Central memory CD8-positive, alpha-beta T cell (primary cell): ENCODE measurements at regions not wholly inside any gene's neighbourhood (a gene's known extent, or its start where the extent isn't known, plus 50 kb on each side); places are given as distances from the start of the nearest gene placed in this dataset.

Experiments used
- ATAC-seq: fragments of 150-1000 bp; cut with Tn5 transposase; replicated peaks from 2 replicates; pipeline ENCODE4 v1.10.0; 2022; ENCODE audit warnings: mild to moderate bottlenecking, moderate FRiP score, moderate number of reproducible peaks; ENCODE audit not compliant: poor library complexity, severe bottlenecking; ENCODE audit errors: extremely low read depth
- DNase-seq, 2 donors: peaks; one replicate each; pipeline ENCODE4 v3.0.0; 2021; ENCODE audit warnings: low spot score in 2 of 2
- H3K27ac Mint-ChIP-seq: one replicate; pipeline ENCODE4 v1.8.0; 2022; ENCODE audit warnings: low read depth, mild to moderate bottlenecking, moderate library complexity, mixed read lengths
- H3K27me3 Mint-ChIP-seq: one replicate; pipeline ENCODE4 v1.8.0; 2022; ENCODE audit warnings: mixed read lengths
- H3K36me3 Mint-ChIP-seq: one replicate; pipeline ENCODE4 v1.8.0; 2022; ENCODE audit warnings: mild to moderate bottlenecking, moderate library complexity, mixed read lengths; ENCODE audit not compliant: insufficient read depth
- H3K4me1 Mint-ChIP-seq: one replicate; pipeline ENCODE4 v1.8.0; 2022; ENCODE audit warnings: mixed read lengths
- H3K4me3 Mint-ChIP-seq: one replicate; pipeline ENCODE4 v1.8.0; 2022; ENCODE audit warnings: mild to moderate bottlenecking, moderate library complexity, mixed read lengths
- H3K9me3 Mint-ChIP-seq: one replicate; pipeline ENCODE4 v1.8.0; 2022; ENCODE audit warnings: mixed read lengths

DNA sequence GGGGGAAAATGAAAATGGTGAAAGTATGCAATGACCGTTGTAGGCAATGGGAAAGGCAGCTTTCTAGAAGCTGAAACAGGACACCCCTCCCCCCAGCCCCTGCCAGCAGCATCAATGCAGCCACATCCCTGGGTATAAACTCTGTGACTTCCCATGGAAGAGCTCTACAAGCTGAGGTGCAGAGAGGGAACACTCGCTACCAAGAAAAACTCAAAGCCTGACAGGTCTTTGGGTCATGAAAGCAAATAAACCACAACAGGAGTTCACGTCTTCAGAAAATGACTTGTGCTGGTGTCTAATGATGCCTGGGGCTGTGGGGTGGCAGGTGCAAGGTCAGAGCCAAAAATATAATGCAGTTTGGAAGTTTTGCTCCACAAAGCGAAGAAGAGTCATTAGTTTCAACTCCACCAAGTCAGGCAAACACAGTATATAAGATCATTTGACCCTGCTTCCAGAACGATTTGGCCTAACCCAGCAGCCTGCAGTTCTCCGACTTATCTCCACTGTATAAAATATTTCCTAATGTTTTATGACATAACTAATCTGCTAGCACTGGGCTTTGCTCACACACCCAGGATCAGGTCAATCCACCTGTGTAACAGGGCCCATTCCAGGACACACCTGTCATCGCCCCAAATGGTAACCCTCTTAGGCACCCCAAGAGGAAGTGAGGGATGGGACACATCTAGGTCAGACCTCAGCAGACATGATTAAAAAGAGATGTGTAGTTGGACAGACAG, 102.1 kb downstream of the IRS2 start:
- ATAC-seq (no peak), DNase-seq (no peak)
- H3K9me3 Mint-ChIP-seq, result peaks cover 6% of the 10 kb centered on the region
- no peaks in the 10 kb centered on the region for H3K4me1 Mint-ChIP-seq
- no peak overlapping the region for H3K27ac Mint-ChIP-seq
- no peaks in the 10 kb centered on the region for H3K27me3 Mint-ChIP-seq
- H3K4me3 Mint-ChIP-seq, result no peak overlapping the region
- no peaks in the 10 kb centered on the region for H3K36me3 Mint-ChIP-seq

DNA sequence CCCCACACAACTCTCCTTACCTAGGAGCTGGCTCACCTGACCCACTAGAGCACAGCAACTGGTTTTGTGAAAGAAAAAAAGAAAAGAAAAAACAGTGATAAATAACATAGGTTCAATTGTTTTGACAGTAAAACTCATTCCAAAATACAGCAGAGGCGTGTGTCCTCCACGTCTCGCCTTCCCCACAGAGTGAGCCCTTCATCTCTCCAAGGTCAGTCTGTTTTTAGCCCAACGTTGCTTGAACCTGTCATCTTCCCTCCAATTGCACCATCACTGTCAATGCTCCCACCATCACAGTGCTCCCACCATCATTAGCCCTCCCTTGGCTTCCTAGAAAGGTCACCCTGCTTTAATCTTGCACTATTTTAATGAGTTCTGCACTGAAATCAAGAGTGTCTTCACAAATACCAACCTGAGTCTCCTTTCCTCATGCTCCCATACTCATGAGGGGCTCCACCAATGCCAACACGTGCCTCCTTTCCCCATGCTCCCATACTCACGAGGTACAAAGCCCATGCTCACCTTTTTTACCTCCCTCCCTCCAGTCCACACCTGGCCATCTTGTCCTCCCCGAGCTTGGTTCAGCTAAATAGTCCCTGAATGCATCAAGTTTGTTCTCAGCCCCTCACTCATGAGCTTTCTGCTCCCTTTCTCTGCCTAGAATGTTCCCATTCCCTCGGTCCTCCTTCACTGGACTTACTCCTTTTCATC, 103.7 kb downstream of the IRS2 start:
- H3K27ac Mint-ChIP-seq, result no peak overlapping the region
- no peak overlapping the region for H3K4me3 Mint-ChIP-seq
- DNase-seq, result no peak
- no peaks in the 10 kb centered on the region for H3K9me3 Mint-ChIP-seq
- H3K36me3 Mint-ChIP-seq, result no peaks in the 10 kb centered on the region
- no peaks in the 10 kb centered on the region for H3K4me1 Mint-ChIP-seq
- ATAC-seq, result no peak
- H3K27me3 Mint-ChIP-seq, result no peaks in the 10 kb centered on the region

DNA sequence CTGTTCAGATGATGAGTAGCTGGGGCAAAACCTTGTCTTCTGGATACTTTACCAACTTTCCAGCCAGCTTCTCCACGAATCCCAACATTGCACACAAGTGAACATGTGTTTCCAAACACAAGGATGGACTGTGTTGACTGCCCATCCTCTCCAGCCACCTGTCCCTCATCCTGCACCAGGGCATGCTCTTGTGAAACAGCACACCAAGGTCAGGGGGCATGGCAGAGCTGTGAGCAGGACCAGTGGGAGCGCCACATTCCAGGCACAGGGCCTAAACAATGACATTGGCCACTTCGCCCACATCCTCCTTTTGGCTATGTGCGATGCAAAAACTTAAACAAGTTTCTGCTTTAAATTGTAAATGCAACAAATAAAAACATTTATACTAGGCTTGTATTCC, 105.5 kb downstream of the IRS2 start:
- Mint-ChIP-seq H3K9me3 (peaks cover under 1% of the 10 kb centered on the region), H3K36me3 (no peaks in the 10 kb centered on the region), H3K4me1 (no peaks in the 10 kb centered on the region), H3K27ac (no peak overlapping the region), H3K27me3 (no peaks in the 10 kb centered on the region), H3K4me3 (no peak overlapping the region)
- DNase-seq, result no peak
- no peak for ATAC-seq

DNA sequence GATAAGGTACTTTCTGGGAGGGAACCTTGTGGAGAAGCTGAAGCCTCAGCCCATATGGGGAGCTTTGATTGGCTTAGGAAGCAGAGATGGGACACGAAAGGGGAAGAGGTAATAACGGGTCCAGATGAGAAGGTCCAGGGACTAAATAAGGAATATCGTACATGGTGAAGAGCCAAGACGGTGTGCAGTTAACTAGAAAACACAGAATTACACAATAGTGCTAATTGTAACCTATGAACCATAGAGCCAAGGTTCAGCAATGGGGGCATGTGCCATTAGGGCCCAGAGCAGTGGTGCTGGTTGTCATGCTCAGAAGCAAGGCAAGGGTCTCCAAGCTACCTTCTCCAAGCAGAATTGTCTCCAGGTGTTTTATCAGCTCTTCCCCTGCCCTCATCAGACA, 106.1 kb downstream of the IRS2 start:
- Mint-ChIP-seq H3K36me3 (no peaks in the 10 kb centered on the region), H3K4me3 (no peak overlapping the region), H3K9me3 (peaks cover 7% of the 10 kb centered on the region), H3K27ac (no peak overlapping the region), H3K4me1 (no peaks in the 10 kb centered on the region), H3K27me3 (no peaks in the 10 kb centered on the region)
- DNase-seq (no peak), ATAC-seq (no peak)

DNA sequence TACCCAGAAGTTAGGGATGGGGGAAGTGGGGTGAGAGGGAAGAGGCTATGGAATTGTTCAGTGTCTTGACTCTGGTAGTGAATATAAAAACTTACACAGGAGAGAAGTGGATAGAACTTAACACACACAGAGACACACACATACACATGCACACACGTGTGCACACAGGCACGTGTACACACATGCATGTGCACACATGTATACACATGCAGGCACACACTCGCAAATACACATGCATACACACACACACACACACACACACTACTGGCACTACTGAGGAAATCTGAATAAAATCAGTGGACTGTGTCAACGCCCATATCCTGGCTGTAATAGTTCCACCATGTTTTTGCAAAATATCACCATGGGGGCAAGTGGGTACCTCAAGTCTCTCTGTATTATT, 107.9 kb downstream of the IRS2 start:
- no peak for DNase-seq
- no peaks in the 10 kb centered on the region for H3K27me3 Mint-ChIP-seq
- no peaks in the 10 kb centered on the region for H3K4me1 Mint-ChIP-seq
- ATAC-seq, result no peak
- no peak overlapping the region for H3K4me3 Mint-ChIP-seq
- H3K9me3 Mint-ChIP-seq, result peaks cover 11% of the 10 kb centered on the region
- no peak overlapping the region for H3K27ac Mint-ChIP-seq
- H3K36me3 Mint-ChIP-seq, result no peaks in the 10 kb centered on the region

DNA sequence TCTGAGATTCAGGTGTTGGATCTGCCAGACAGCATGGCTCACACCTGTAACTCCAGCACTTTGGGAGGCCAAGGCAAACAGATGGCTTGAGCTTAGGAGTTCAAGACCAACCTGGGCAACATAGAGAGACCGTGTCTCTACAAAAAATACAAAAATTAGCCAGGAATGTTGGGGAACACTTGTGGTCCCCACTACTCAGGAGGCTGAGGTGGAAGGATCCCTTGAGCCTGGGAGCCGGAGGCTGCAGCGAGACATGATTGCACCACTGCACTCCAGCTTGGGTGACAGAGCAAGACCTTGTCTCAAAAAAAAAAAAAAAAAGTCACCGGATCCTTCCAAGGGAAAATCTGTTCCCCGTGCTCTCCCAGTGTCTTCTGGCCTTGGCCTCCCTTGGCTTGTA, 109.2 kb downstream of the IRS2 start:
- Mint-ChIP-seq H3K27ac (no peak overlapping the region), H3K9me3 (peaks cover 11% of the 10 kb centered on the region), H3K27me3 (no peaks in the 10 kb centered on the region), H3K4me1 (no peaks in the 10 kb centered on the region), H3K36me3 (no peaks in the 10 kb centered on the region), H3K4me3 (no peak overlapping the region)
- ATAC-seq, result no peak
- no peak for DNase-seq

DNA sequence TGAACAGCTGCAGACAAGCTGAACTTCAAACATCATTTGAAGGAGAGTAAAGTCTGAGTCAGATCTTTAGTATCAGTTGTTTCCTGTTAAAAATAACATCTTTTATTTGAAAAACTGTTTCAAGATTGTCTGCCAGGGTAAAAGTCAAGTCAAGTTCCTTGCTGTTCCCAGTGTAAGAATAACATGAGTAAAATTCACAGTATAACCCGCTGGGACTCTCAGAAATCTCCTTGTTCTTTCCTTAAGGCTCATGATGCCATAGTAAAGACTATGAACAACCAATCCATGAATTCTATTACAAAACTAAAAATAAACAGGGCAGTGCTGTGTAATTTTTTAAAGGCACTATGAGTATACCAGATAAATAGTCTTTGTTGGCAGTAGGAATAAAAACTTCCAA, 112.9 kb downstream of the IRS2 start:
- H3K9me3 Mint-ChIP-seq, result peaks cover 11% of the 10 kb centered on the region
- DNase-seq (no peak), ATAC-seq (no peak)
- no peak overlapping the region for H3K27ac Mint-ChIP-seq
- H3K4me3 Mint-ChIP-seq, result no peak overlapping the region
- H3K4me1 Mint-ChIP-seq, result no peaks in the 10 kb centered on the region
- H3K36me3 Mint-ChIP-seq, result no peaks in the 10 kb centered on the region
- no peaks in the 10 kb centered on the region for H3K27me3 Mint-ChIP-seq

DNA sequence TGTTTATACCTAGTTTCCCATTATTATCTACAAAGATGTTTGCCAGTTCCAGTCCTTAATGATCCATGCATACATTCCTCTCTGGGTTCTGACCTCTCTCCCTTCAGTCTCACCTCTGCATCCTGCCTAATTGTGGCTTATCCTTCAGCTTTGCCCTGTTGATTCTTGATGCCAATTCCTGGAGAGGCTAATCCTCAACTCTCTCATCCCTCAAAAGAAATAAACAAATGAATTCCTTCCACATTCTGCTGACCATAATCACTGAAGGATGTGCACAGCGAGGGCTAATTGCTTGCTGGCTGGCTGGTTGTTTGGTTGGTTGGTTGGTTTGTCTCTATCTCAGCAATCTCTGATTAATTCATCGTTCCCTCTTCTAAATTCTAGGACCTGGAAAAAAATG, 113.8 kb downstream of the IRS2 start:
- Mint-ChIP-seq H3K27ac (no peak overlapping the region), H3K27me3 (no peaks in the 10 kb centered on the region), H3K36me3 (no peaks in the 10 kb centered on the region), H3K4me1 (no peaks in the 10 kb centered on the region), H3K4me3 (no peak overlapping the region), H3K9me3 (peaks cover 11% of the 10 kb centered on the region)
- DNase-seq (no peak), ATAC-seq (no peak)

DNA sequence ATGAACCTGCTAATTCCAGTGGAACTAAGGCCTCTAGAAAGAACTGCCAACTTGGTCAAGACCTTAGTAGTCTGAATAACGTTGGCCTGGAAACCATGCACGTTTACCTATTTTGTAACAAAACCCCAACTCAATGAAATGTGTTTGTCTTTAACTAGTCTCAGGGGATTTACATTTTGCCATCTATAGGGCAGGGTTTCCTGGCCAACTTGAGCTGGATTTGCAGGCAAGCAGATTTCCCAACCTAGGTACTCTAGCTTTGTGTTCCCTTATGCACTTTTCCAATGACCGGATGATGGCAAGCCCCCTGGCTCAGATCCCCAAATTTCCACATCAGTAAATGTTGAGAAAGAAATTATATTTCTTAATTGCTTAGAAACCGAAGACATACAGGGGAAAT, 114.5 kb downstream of the IRS2 start:
- Mint-ChIP-seq H3K4me3 (no peak overlapping the region), H3K36me3 (no peaks in the 10 kb centered on the region), H3K27me3 (no peaks in the 10 kb centered on the region), H3K9me3 (peaks cover 11% of the 10 kb centered on the region), H3K4me1 (no peaks in the 10 kb centered on the region), H3K27ac (no peak overlapping the region)
- ATAC-seq (no peak), DNase-seq (no peak)

DNA sequence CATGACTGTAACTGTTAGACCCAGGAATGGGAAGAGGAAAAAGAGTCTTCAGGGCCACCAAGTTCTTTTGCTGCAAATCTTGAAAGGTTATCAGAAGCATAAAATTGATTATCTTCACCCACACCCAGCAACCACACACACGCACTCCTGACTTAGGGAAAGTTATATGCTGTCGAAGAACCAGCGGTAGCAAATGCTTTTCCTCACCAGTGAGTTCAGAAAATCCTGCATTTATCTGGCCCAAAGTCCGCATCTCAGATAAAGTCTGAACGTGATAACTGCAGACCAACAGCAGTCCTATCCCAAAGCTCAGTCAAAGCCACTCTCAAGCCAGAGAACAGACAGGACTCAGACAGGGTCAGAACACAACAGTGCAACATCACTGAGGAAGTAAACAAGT, 115.6 kb downstream of the IRS2 start:
- Mint-ChIP-seq H3K4me3 (no peak overlapping the region), H3K9me3 (peaks cover 9% of the 10 kb centered on the region), H3K4me1 (no peaks in the 10 kb centered on the region), H3K27ac (no peak overlapping the region), H3K36me3 (no peaks in the 10 kb centered on the region), H3K27me3 (no peaks in the 10 kb centered on the region)
- ATAC-seq, result no peak
- DNase-seq, result no peak

DNA sequence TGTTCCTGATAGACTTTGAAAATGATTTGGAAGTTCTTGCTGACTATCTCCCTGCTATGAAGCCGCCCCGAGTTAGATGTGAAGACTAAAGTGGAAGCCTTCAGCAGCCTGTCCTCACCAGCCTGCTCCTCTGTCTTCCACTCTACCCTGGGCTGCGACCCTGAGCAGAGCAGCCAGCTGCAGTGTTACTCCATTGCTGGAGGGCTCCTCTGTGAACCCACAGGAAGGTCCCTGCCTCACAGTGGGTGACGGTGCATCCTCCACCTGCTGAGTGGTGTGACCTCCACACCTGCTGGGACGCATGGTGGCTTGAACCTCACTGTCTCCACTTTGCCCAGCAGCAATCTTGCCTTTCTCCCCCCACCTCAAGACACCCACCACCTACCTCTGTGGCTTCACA, 116.4 kb downstream of the IRS2 start:
- Mint-ChIP-seq H3K9me3 (peaks cover under 1% of the 10 kb centered on the region), H3K4me3 (no peak overlapping the region), H3K36me3 (no peaks in the 10 kb centered on the region), H3K27ac (no peak overlapping the region), H3K4me1 (no peaks in the 10 kb centered on the region), H3K27me3 (no peaks in the 10 kb centered on the region)
- DNase-seq (no peak), ATAC-seq (no peak)

DNA sequence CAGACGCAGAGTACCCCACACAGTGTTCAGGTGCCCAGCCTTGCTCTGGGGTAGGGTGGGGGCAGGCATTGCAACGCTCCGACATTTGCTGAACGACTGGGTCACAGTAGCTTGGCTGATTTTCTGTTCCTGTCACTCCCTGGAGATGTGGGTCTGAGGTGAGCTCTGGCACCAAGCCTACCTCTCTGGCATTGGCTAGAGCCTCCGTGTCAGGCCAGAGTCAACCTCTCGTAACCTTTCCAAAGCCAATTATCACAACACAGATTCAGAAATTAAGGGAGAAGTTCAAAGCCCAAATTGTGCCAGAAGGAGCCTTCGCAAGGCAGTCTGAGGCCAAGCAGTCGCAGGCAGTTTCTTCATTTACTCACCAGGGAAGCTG, 117.2 kb downstream of the IRS2 start:
- Mint-ChIP-seq H3K9me3 (no peaks in the 10 kb centered on the region), H3K4me1 (no peaks in the 10 kb centered on the region), H3K27ac (no peak overlapping the region), H3K27me3 (no peaks in the 10 kb centered on the region), H3K36me3 (no peaks in the 10 kb centered on the region), H3K4me3 (no peak overlapping the region)
- ATAC-seq, result no peak
- DNase-seq, result no peak

DNA sequence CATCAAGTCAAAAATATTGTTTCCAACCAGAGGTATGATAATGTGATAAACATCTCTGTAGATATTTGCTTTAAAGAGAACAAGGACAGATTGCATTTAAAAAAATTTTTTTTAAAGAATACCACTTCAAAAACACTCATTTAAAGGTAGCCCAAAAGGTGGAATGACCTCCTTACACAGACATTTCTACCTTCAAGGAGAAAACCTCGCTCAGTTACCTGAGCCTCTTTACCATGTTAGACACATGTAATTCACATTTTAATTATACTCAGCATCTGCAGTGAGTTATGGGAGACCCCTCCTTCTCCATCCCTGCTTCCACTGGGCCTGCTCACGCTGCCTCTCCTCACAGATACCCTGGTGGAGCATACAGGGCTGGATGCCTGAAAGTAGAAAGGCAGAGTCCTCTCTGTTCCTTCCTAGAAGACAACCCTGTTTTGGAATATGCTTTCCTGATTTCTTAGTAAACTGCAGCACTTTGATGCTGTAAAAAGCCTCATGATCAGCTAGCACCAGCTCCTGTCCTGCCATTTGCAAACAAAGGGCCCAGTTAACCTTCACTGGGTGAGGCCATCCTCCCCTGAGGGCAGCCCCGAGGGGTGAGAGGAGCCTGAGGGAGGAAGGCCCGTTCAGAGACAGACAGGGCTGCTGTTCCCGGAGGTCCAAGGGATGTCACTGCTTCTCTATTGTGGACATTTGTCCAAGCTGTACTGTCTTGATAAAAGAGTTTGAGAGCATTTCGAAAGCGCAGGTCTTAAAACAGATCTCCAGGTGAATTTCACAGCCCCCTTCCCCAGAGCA, 117.8 kb downstream of the IRS2 start:
- H3K9me3 Mint-ChIP-seq, result no peaks in the 10 kb centered on the region
- no peak overlapping the region for H3K4me3 Mint-ChIP-seq
- H3K27me3 Mint-ChIP-seq, result no peaks in the 10 kb centered on the region
- DNase-seq (no peak), ATAC-seq (no peak)
- no peaks in the 10 kb centered on the region for H3K4me1 Mint-ChIP-seq
- H3K36me3 Mint-ChIP-seq, result no peaks in the 10 kb centered on the region
- no peak overlapping the region for H3K27ac Mint-ChIP-seq
